ENCODE measurements at regions not wholly inside any gene's neighbourhood (a gene's known extent, or its start where the extent isn't known, plus 50 kb on each side); places are given as distances from the start of the nearest gene placed in this dataset.

GRCh38 chr12:84497819-84498218 is 414.8 kb downstream of the SLC6A15 start:
- H3K4me1 ChIP-seq (ENCODE audit: control insufficient read depth, insufficient read depth, low read length) = no peaks in the 10 kb centered on the region
- no CpG with 5 or more reads among the region's 1 CpG for WGBS, 2 experiments (ENCODE audit: extremely low coverage in 2 of 2, insufficient read length in 1 of 2)
- ChIA-PET CTCF (interaction anchor here (1.0 to 1.1 kb wide), 2 partner anchors 672 to 1970 kb away, joined by 3 read pairs; no protein-coding TSS in a partner anchor), POLR2A (ENCODE audit: unreplicated experiment) (no interaction called here)
- H4K5ac ChIP-seq (ENCODE audit: low read depth, low read length) = no peak overlapping the region
- no peak overlapping the region for H2AFZ ChIP-seq (replicated peaks; ENCODE audit: low read length, poor library complexity)
- BruUV-seq (replicated peaks) = no TSS peak
- no peak overlapping the region for H4K91ac ChIP-seq (ENCODE audit: insufficient read depth, low read depth, low read length)
- H3K56ac ChIP-seq (ENCODE audit: extremely low read depth, insufficient read depth, low read length) = no peak overlapping the region
- no peak overlapping the region for H2BK15ac ChIP-seq (ENCODE audit: low read depth, low read length)
- no peaks in the 10 kb centered on the region for H3K79me1 ChIP-seq (ENCODE audit: low read depth in 1 of 2, low read length in 2 of 2)
- no peak for TF ChIP-seq ELK1 (IDR thresholded peaks at IDR 0.05; ENCODE audit: borderline replicate concordance, low read depth, low read length)
- TF ChIP-seq CEBPB (IDR thresholded peaks at IDR 0.05; ENCODE audit: low read depth, low read length) = no peak
- TF ChIP-seq MXI1 (IDR thresholded peaks at IDR 0.05; ENCODE audit: borderline replicate concordance, low read depth, low read length) = no peak
- 0 out of 2 replicates have a peak, but pooled peaks have one; percentile 6 for TF ChIP-seq CTCF (conservative IDR thresholded peaks at IDR 0.05; ENCODE audit: low read depth, low read length)
- no peak for TF ChIP-seq FOS (IDR thresholded peaks at IDR 0.05; ENCODE audit: low read depth, low read length)
- no peak for TF ChIP-seq MAZ (IDR thresholded peaks at IDR 0.05; ENCODE audit: borderline replicate concordance, low read depth, low read length)
- no peaks in the 10 kb centered on the region for H3K9me3 ChIP-seq (ENCODE audit: control insufficient read depth, insufficient read depth, low read length)
- no peaks in the 10 kb centered on the region for H3K27me3 ChIP-seq (ENCODE audit: control insufficient read depth, insufficient read depth, low read length)
- H2BK120ac ChIP-seq (ENCODE audit: low read depth, low read length) = no peak overlapping the region
- DNase-seq (no peak), ATAC-seq (ENCODE audit: low read depth) (no peak)
- H4K20me1 ChIP-seq (ENCODE audit: insufficient read depth, low read length) = no peaks in the 10 kb centered on the region
- H2BK5ac ChIP-seq (ENCODE audit: low read depth, low read length, poor library complexity, severe bottlenecking) = no peak overlapping the region
- intact Hi-C loops (cut with micrococcal nuclease) = no loop called here
- H3K4ac ChIP-seq (ENCODE audit: low read depth, low read length) = no peak overlapping the region
- no peak overlapping the region for H2AK5ac ChIP-seq (ENCODE audit: low read depth, low read length)
- H3K9ac ChIP-seq (ENCODE audit: low read depth, low read length) = no peak overlapping the region
- no peak overlapping the region for H3K27ac ChIP-seq (ENCODE audit: insufficient read depth, low read length)
- H2BK20ac ChIP-seq (ENCODE audit: low read depth, low read length) = no peak overlapping the region
- H3K36me3 ChIP-seq (ENCODE audit: control insufficient read depth, insufficient read depth, low read length) = no peaks in the 10 kb centered on the region
- no peak overlapping the region for H4K8ac ChIP-seq (ENCODE audit: low read depth in 2 of 2, low read length in 2 of 2)
- no peak overlapping the region for H3K14ac ChIP-seq (replicated peaks; ENCODE audit: low read depth, low read length)
- dilution Hi-C loops (cut with HindIII; ENCODE audit: low sequenced_read_pairs, unreplicated experiment) = no loop called here
- no peak overlapping the region for H2AK9ac ChIP-seq (replicated peaks; ENCODE audit: low read depth, low read length, poor library complexity)
- no peak overlapping the region for H3K4me2 ChIP-seq (ENCODE audit: low read depth, low read length)
- H3K4me3 ChIP-seq (ENCODE audit: insufficient read depth, low read depth, low read length) = no peak overlapping the region
- no peak overlapping the region for H3K18ac ChIP-seq (ENCODE audit: low read depth, low read length)
- H3K23ac ChIP-seq (ENCODE audit: low read depth, low read length) = no peak overlapping the region
- no peaks in the 10 kb centered on the region for H3K9me1 ChIP-seq (ENCODE audit: insufficient read depth, low read length)
- in situ Hi-C loops (cut with MboI; ENCODE audit: low sequenced_read_pairs) = no loop called here

All from IMR-90 (cell line).